Sigmoid colon (tissue), 6 donors: ENCODE measurements at regions not wholly inside any gene's neighbourhood (a gene's known extent, or its start where the extent isn't known, plus 50 kb on each side); places are given as distances from the start of the nearest gene placed in this dataset.

Experiments used
- DNase-seq: peaks from one replicate; pipeline ENCODE4 v3.0.0-alpha.2; 2019
- H3K27ac ChIP-seq, 4 donors: fragments of 200-600 bp; sonication (generic); one replicate each; pipeline ENCODE4 v1.5.1; 2016 to 2019; ENCODE audit warnings: mild to moderate bottlenecking in 1 of 4
- H3K27me3 ChIP-seq, 3 donors: fragments of 200-600 bp; sonication (generic); one replicate each; pipeline ENCODE4 v1.5.1; 2019; ENCODE audit warnings: mild to moderate bottlenecking in 1 of 3
- H3K36me3 ChIP-seq, 4 donors: fragments of 200-600 bp; sonication (generic); one replicate each; pipeline ENCODE4 v1.5.1; 2016 to 2019
- H3K4me1 ChIP-seq, 4 donors: fragments of 200-600 bp; sonication (generic); one replicate each; pipeline ENCODE4 v1.5.1; 2017 to 2019
- H3K4me3 ChIP-seq, 4 donors: fragments of 200-600 bp; sonication (generic); one replicate each; pipeline ENCODE4 v1.5.1; 2017 to 2019; ENCODE audit warnings: mild to moderate bottlenecking in 2 of 4, moderate library complexity in 1 of 4
- H3K9me3 ChIP-seq, 4 donors: fragments of 200-600 bp in 3 of 4; sonication (generic) in 3 of 4; one replicate each; pipeline versions ENCODE4 v1.5.1 to v1.6.1; 2013 to 2019
- CTCF ChIP-seq, 4 experiments: fragments of 450-650 bp in 3 of 4; fragments of 200-600 bp in 1 of 4; IDR thresholded peaks; one replicate each; pipeline ENCODE4 v1.5.1; 2016 to 2019; ENCODE audit warnings: antibody characterized with exemption in 4 of 4, mild to moderate bottlenecking in 3 of 4, moderate library complexity in 2 of 4
- EP300 ChIP-seq, 4 donors: sonication (generic); formaldehyde crosslinking; IDR thresholded peaks; one replicate each; pipeline ENCODE4 v1.6.1; 2017; ENCODE audit warnings: antibody characterized with exemption in 4 of 4
- POLR2A ChIP-seq, 2 donors: fragments of 450-650 bp; IDR thresholded peaks; one replicate each; pipeline ENCODE4 v1.6.1; 2016; ENCODE audit warnings: antibody characterized with exemption in 2 of 2, mild to moderate bottlenecking in 2 of 2, moderate library complexity in 2 of 2
- POLR2AphosphoS5 ChIP-seq, 4 donors: sonication (generic); formaldehyde crosslinking; IDR thresholded peaks; one replicate each; pipeline ENCODE4 v1.6.1; 2017; ENCODE audit warnings: antibody characterized with exemption in 4 of 4
- WGBS, 2 donors: extraction: QIAGEN DNeasy Blood & Tissue Kit; methylation state at CpG; one replicate each; pipeline ENCODE4 v1.1.7; 2013; 5-methylcytosine and 5-hydroxymethylcytosine counted together
- intact Hi-C: fragments of 100-400 bp; cut with DNase I; formaldehyde crosslinking; loops from one replicate; pipeline ENCODE4 v1.15.1; 2023
- donor health status: healthy with polysubstance abuse.
- donor health status: healthy.

- intact Hi-C loops, result no loop called here
- TF ChIP-seq EP300 (IDR thresholded peaks at IDR 0.05), result no peak
- no peak for TF ChIP-seq POLR2A (IDR thresholded peaks at IDR 0.05)
- no peak for TF ChIP-seq POLR2AphosphoS5 (IDR thresholded peaks at IDR 0.05)
- TF ChIP-seq CTCF (IDR thresholded peaks at IDR 0.05), result no peak
- Histone ChIP-seq H3K4me3 (no peak overlapping the region), H3K27ac (no peak overlapping the region), H3K4me1 (no peaks in the 10 kb centered on the region), H3K36me3 (no peaks in the 10 kb centered on the region), H3K9me3 (no peaks in the 10 kb centered on the region), H3K27me3 (no peaks in the 10 kb centered on the region)
- DNase-seq, result no peak
These were observed 575.0 kb upstream of the SGO1 start for GRCh38 chr3:20760981-20761380.

- no peaks in the 10 kb centered on the region for H3K27me3 ChIP-seq
- H3K9me3 ChIP-seq, result no peaks in the 10 kb centered on the region
- WGBS, 2 donors, result 33 to 63% methylated on average over 1 of the region's 1 CpG
- intact Hi-C loops, result no loop called here
- no peaks in the 10 kb centered on the region for H3K4me1 ChIP-seq
- H3K27ac ChIP-seq, result no peak overlapping the region
- H3K4me3 ChIP-seq, result no peak overlapping the region
- TF ChIP-seq POLR2AphosphoS5 (IDR thresholded peaks at IDR 0.05), result no peak
- no peak for TF ChIP-seq EP300 (IDR thresholded peaks at IDR 0.05)
- H3K36me3 ChIP-seq, result no peaks in the 10 kb centered on the region
- DNase-seq, result no peak
These were observed 566.4 kb upstream of the SGO1 start for GRCh38 chr3:20752416-20752815.

GRCh38 chr3:20751296-20751695 is 565.3 kb upstream of the SGO1 start:
- WGBS, 2 donors, result 31 to 41% methylated on average over 4 of the region's 4 CpGs
- no peaks in the 10 kb centered on the region for H3K9me3 ChIP-seq
- H3K4me3 ChIP-seq, result no peak overlapping the region
- no peaks in the 10 kb centered on the region for H3K4me1 ChIP-seq
- no peaks in the 10 kb centered on the region for H3K27me3 ChIP-seq
- H3K27ac ChIP-seq, result no peak overlapping the region
- no peak for DNase-seq
- intact Hi-C loops, result no loop called here
- TF ChIP-seq POLR2A (IDR thresholded peaks at IDR 0.05) (no peak), EP300 (IDR thresholded peaks at IDR 0.05) (no peak), CTCF (IDR thresholded peaks at IDR 0.05) (no peak), POLR2AphosphoS5 (IDR thresholded peaks at IDR 0.05) (no peak)
- no peaks in the 10 kb centered on the region for H3K36me3 ChIP-seq

GRCh38 chr3:20747741-20748140 is 561.7 kb upstream of the SGO1 start:
- TF ChIP-seq POLR2AphosphoS5 (IDR thresholded peaks at IDR 0.05) (no peak), EP300 (IDR thresholded peaks at IDR 0.05) (no peak), POLR2A (IDR thresholded peaks at IDR 0.05) (no peak)
- intact Hi-C loops, result no loop called here
- peaks cover 0 to 11% (median 5%) of the 10 kb centered on the region in 4 donors for H3K4me1 ChIP-seq
- no peak for DNase-seq
- no peak overlapping the region for H3K4me3 ChIP-seq
- H3K27me3 ChIP-seq, result no peaks in the 10 kb centered on the region
- H3K36me3 ChIP-seq, result no peaks in the 10 kb centered on the region
- no peaks in the 10 kb centered on the region for H3K9me3 ChIP-seq
- no peak overlapping the region for H3K27ac ChIP-seq
- WGBS, 2 donors, result 23 to 64% methylated on average over 1 of the region's 1 CpG

- H3K4me1 ChIP-seq, result peaks cover 0 to 32% (median 13%) of the 10 kb centered on the region in 4 donors
- no peak overlapping the region for H3K27ac ChIP-seq
- DNase-seq, result no peak
- H3K4me3 ChIP-seq, result no peak overlapping the region
- WGBS, 2 donors, result 28% methylated on average over 1 of the region's 1 CpG
- intact Hi-C loops, result no loop called here
- no peaks in the 10 kb centered on the region for H3K36me3 ChIP-seq
- H3K9me3 ChIP-seq, result no peaks in the 10 kb centered on the region
- no peak for TF ChIP-seq POLR2AphosphoS5 (IDR thresholded peaks at IDR 0.05)
- TF ChIP-seq EP300 (IDR thresholded peaks at IDR 0.05), result no peak
- no peak for TF ChIP-seq CTCF (IDR thresholded peaks at IDR 0.05)
- no peak for TF ChIP-seq POLR2A (IDR thresholded peaks at IDR 0.05)
- H3K27me3 ChIP-seq, result no peaks in the 10 kb centered on the region
These were observed 557.7 kb upstream of the SGO1 start for GRCh38 chr3:20743553-20744321.
